GM13977 (cell line): ENCODE measurements at regions not wholly inside any gene's neighbourhood (a gene's known extent, or its start where the extent isn't known, plus 50 kb on each side); places are given as distances from the start of the nearest gene placed in this dataset.

ENCODE experiments used
- DNase-seq: peaks from one replicate; pipeline ENCODE4 v3.0.0; 2012; ENCODE audit warnings: low spot score
- CTCF ChIP-seq: IDR thresholded peaks from 2 replicates; pipeline ENCODE4 v1.5.1; 2012; ENCODE audit warnings: mild to moderate bottlenecking, control low read depth; ENCODE audit not compliant: insufficient read depth; ENCODE audit errors: extremely low read depth, missing control alignments
- in situ Hi-C: fragments of 300-500 bp; cut with MboI; formaldehyde crosslinking; loops from one replicate; pipeline ENCODE4 v1.12.0; 2022; ENCODE audit warnings: low sequenced_read_pairs, low pct_unique_long_range_greater_than_20kb, mixed read lengths, inconsistent platforms; ENCODE audit not compliant: unreplicated experiment

GRCh38 chr5:33277061-33277650 is 163.6 kb upstream of the TARS1 start:
- DNase-seq: no peak
- no peak for TF ChIP-seq CTCF
- in situ Hi-C loops: no loop called here

- in situ Hi-C loops: no loop called here
- no peak for DNase-seq
- TF ChIP-seq CTCF: no peak
Observed at GRCh38 chr5:33281431-33281843, 159.3 kb upstream of the TARS1 start.

- in situ Hi-C loops: no loop called here
- no peak for TF ChIP-seq CTCF
- DNase-seq: no peak
Observed at GRCh38 chr5:33282157-33282556, 158.6 kb upstream of the TARS1 start.

- in situ Hi-C loops: no loop called here
- no peak for DNase-seq
- TF ChIP-seq CTCF: no peak
Observed at GRCh38 chr5:33282696-33283095, 158.1 kb upstream of the TARS1 start.

- DNase-seq: no peak
- in situ Hi-C loops: no loop called here
- no peak for TF ChIP-seq CTCF
Observed at GRCh38 chr5:33283243-33283642, 157.5 kb upstream of the TARS1 start.

GRCh38 chr5:33284681-33285080 is 156.1 kb upstream of the TARS1 start:
- DNase-seq: no peak
- no peak for TF ChIP-seq CTCF
- in situ Hi-C loops: no loop called here

GRCh38 chr5:33287242-33287641 is 153.5 kb upstream of the TARS1 start:
- in situ Hi-C loops: no loop called here
- DNase-seq: no peak
- no peak for TF ChIP-seq CTCF
